B cell (primary cell): ENCODE measurements at regions not wholly inside any gene's neighbourhood (a gene's known extent, or its start where the extent isn't known, plus 50 kb on each side); places are given as distances from the start of the nearest gene placed in this dataset.

Source experiments
- CTCF ChIP-seq: fragments of 200-600 bp; IDR thresholded peaks from one replicate; pipeline ENCODE4 v1.8.0; 2022; ENCODE audit warnings: antibody characterized with exemption, mild to moderate bottlenecking
- EZH2 ChIP-seq: IDR thresholded peaks from 2 replicates; pipeline ENCODE4 v1.6.1; 2012; ENCODE audit warnings: borderline replicate concordance, low read depth, mild to moderate bottlenecking, moderate library complexity, low read length; ENCODE audit not compliant: insufficient read depth, poor library complexity, severe bottlenecking

- no peak for TF ChIP-seq CTCF
- TF ChIP-seq EZH2, result no peak
These were observed 80.8 kb upstream of the CIBAR2 start for GRCh38 chr16:85193115-85193493.
